HepG2 (cell line): ENCODE measurements at regions not wholly inside any gene's neighbourhood (a gene's known extent, or its start where the extent isn't known, plus 50 kb on each side); places are given as distances from the start of the nearest gene placed in this dataset.

Experiments
- ATAC-seq: fragments of 200-7000 bp; cut with Tn5 transposase; 3 replicates; pipeline ENCODE4 v1.9.1; 2020; ENCODE audit warnings: mild to moderate bottlenecking, moderate library complexity
- BruUV-seq: library from RNA; stranded (reverse); fragments of 400-500 nt; replicated peaks from 2 replicates; lab custom pipeline; 2021; lab: Mats Ljungman, UMichigan
- CTCF ChIA-PET: fragments of 300-600 bp; formaldehyde crosslinking; extraction: SDS; loops from one replicate; lab custom pipeline; 2021; ENCODE audit warnings: low total read pairs, inconsistent platforms, low intra/inter-chr PET ratio; lab: Yijun Ruan, JAX
- POLR2A ChIA-PET: fragments of 350-600 bp; sonication (Branson Sonifier 250); formaldehyde crosslinking; loops from one replicate; lab custom pipeline; 2020; ENCODE audit warnings: antibody characterized with exemption, inconsistent platforms; lab: Yijun Ruan, JAX
- DNase-seq: peaks from one replicate; pipeline ENCODE4 v3.0.0-alpha.2; 2015; ENCODE audit warnings: low spot score
- FAIRE-seq: peaks from 3 replicates; lab custom pipeline; 2011; peaks lifted over from hg19 to GRCh38; lab: Jason Lieb, UNC
- H2AFZ ChIP-seq: one replicate; pipeline ENCODE4 v1.6.1; 2011; ENCODE audit warnings: low read length, inconsistent platforms
- H3K27ac ChIP-seq: fragments of 300-600 bp; 3 replicates; pipeline ENCODE4 v1.8.0; 2011; ENCODE audit warnings: mixed run types, mild to moderate bottlenecking, mixed read lengths, low read length, inconsistent platforms; ENCODE audit not compliant: insufficient read depth; ENCODE audit errors: extremely low read length
- H3K27me3 ChIP-seq, 2 experiments: fragments of 200-600 bp in 1 of 2; 2 replicates in 1 of 2; 3 replicates in 1 of 2; pipeline versions ENCODE4 v1.6.0 to v1.8.0; 2011; ENCODE audit warnings: low read length in 2 of 2, mild to moderate bottlenecking in 2 of 2, moderate library complexity in 2 of 2, inconsistent platforms in 1 of 2; ENCODE audit not compliant: insufficient read depth in 2 of 2, control insufficient read depth in 1 of 2
- H3K36me3 ChIP-seq, 2 experiments: fragments of 200-600 bp in 1 of 2; replicated peaks in 1 of 2; 2 replicates in 1 of 2; 3 replicates in 1 of 2; pipeline versions ENCODE4 v1.5.1 to v1.8.0; 2011; ENCODE audit warnings: low read length in 2 of 2, inconsistent platforms in 1 of 2; ENCODE audit not compliant: insufficient read depth in 2 of 2, control insufficient read depth in 1 of 2
- H3K4me1 ChIP-seq: 2 replicates; pipeline ENCODE4 v1.5.1; 2012; ENCODE audit warnings: low read length, inconsistent platforms; ENCODE audit not compliant: insufficient read depth
- H3K4me2 ChIP-seq: 2 replicates; pipeline ENCODE4 v1.6.0; 2011; ENCODE audit warnings: low read depth, low read length, inconsistent platforms
- H3K4me3 ChIP-seq, 3 experiments: fragments of 200-600 bp in 1 of 3; sonication (generic), shearing (Covaris generic) in 1 of 3; replicated peaks in 1 of 3; 2 replicates each; pipeline ENCODE4 v1.5.1; 2011 to 2016; ENCODE audit warnings: low read length in 3 of 3, inconsistent platforms in 2 of 3, low read depth in 2 of 3, mild to moderate bottlenecking in 2 of 3, control low read depth in 1 of 3, mixed read lengths in 1 of 3; ENCODE audit not compliant: insufficient read depth in 1 of 3
- H3K79me2 ChIP-seq: one replicate; pipeline ENCODE4 v1.6.1; 2011; ENCODE audit warnings: low read length, inconsistent platforms; ENCODE audit not compliant: insufficient read depth
- H3K9ac ChIP-seq: 2 replicates; pipeline ENCODE4 v1.6.0; 2011; ENCODE audit warnings: mild to moderate bottlenecking, low read depth, low read length, inconsistent platforms; ENCODE audit not compliant: insufficient read depth
- H3K9me3 ChIP-seq: 2 replicates; pipeline ENCODE4 v1.5.1; 2012; ENCODE audit warnings: mild to moderate bottlenecking, low read length
- H4K20me1 ChIP-seq: 2 replicates; pipeline ENCODE4 v1.6.0; 2011; ENCODE audit warnings: inconsistent platforms, mild to moderate bottlenecking, low read length, moderate library complexity; ENCODE audit not compliant: insufficient read depth
- ADNP ChIP-seq: sonication (generic); formaldehyde crosslinking; IDR thresholded peaks from 2 replicates; pipeline ENCODE4 v1.4.0; 2020; ENCODE audit warnings: missing genetic modification reagents
- JUND ChIP-seq: sonication (generic); formaldehyde crosslinking; IDR thresholded peaks from 2 replicates; pipeline ENCODE4 v1.8.0; 2022; ENCODE audit warnings: mild to moderate bottlenecking, missing genetic modification reagents
- KDM4B ChIP-seq: sonication (generic); formaldehyde crosslinking; IDR thresholded peaks from 2 replicates; pipeline ENCODE4 v1.4.0; 2020; ENCODE audit warnings: missing genetic modification reagents
- WGBS: methylation state at CpG from one replicate; pipeline ENCODE4 v1.1.6; 2017; ENCODE audit warnings: low lambda C conversion rate; 5-methylcytosine and 5-hydroxymethylcytosine counted together
- in situ Hi-C: cut with HindIII; loops from 2 replicates; pipeline ENCODE4 v1.10.0; 2017; ENCODE audit warnings: low pct_unique_long_range_greater_than_20kb; ENCODE audit not compliant: extremely low pct_ligation_motif_present
- intact Hi-C: fragments of 100-400 bp; cut with micrococcal nuclease; formaldehyde crosslinking; loops from one replicate; pipeline ENCODE4 v1.10.0; 2022; ENCODE audit not compliant: unreplicated experiment
- TF ChIP-seq, protein P1 (sequence below): IDR thresholded peaks from 2 replicates; pipeline ENCODE4 v1.6.1; 2016; ENCODE audit warnings: low read depth, missing genetic modification reagents, missing compliant biosample characterization
- TF ChIP-seq, protein P2 (sequence below): sonication (generic); formaldehyde crosslinking; conservative IDR thresholded peaks from 2 replicates; pipeline ENCODE4 v1.4.0; 2020; ENCODE audit warnings: missing genetic modification reagents
- TF ChIP-seq, protein P3 (sequence below): sonication (generic); formaldehyde crosslinking; IDR thresholded peaks from 2 replicates; pipeline ENCODE4 v1.4.0; 2020; ENCODE audit warnings: mild to moderate bottlenecking, missing genetic modification reagents, borderline replicate concordance
- TF ChIP-seq, protein P4 (sequence below): sonication (generic); formaldehyde crosslinking; IDR thresholded peaks from 2 replicates; pipeline ENCODE4 v1.5.0; 2020; ENCODE audit warnings: missing genetic modification reagents

DNA sequence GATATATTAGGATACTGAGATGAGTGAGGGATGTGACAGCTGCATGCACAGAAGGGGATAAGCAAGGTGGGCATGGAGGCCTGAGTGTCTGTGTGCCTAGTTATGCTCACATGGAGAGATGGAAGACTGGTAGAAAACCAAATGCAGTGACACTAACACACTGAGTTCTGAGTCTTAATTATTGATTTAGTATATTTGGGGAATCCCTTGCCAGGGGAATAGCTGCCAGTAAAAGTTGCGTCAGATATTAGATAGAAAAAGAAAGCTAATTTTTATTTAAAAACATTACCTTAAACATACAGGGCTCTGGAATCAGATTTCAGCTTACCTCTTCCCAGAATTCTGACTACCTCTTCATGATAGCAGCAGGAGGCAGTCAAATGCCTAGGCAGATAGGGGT lies 620.5 kb downstream of the METTL15 start (continued):
- TF ChIP-seq, protein P1, sequence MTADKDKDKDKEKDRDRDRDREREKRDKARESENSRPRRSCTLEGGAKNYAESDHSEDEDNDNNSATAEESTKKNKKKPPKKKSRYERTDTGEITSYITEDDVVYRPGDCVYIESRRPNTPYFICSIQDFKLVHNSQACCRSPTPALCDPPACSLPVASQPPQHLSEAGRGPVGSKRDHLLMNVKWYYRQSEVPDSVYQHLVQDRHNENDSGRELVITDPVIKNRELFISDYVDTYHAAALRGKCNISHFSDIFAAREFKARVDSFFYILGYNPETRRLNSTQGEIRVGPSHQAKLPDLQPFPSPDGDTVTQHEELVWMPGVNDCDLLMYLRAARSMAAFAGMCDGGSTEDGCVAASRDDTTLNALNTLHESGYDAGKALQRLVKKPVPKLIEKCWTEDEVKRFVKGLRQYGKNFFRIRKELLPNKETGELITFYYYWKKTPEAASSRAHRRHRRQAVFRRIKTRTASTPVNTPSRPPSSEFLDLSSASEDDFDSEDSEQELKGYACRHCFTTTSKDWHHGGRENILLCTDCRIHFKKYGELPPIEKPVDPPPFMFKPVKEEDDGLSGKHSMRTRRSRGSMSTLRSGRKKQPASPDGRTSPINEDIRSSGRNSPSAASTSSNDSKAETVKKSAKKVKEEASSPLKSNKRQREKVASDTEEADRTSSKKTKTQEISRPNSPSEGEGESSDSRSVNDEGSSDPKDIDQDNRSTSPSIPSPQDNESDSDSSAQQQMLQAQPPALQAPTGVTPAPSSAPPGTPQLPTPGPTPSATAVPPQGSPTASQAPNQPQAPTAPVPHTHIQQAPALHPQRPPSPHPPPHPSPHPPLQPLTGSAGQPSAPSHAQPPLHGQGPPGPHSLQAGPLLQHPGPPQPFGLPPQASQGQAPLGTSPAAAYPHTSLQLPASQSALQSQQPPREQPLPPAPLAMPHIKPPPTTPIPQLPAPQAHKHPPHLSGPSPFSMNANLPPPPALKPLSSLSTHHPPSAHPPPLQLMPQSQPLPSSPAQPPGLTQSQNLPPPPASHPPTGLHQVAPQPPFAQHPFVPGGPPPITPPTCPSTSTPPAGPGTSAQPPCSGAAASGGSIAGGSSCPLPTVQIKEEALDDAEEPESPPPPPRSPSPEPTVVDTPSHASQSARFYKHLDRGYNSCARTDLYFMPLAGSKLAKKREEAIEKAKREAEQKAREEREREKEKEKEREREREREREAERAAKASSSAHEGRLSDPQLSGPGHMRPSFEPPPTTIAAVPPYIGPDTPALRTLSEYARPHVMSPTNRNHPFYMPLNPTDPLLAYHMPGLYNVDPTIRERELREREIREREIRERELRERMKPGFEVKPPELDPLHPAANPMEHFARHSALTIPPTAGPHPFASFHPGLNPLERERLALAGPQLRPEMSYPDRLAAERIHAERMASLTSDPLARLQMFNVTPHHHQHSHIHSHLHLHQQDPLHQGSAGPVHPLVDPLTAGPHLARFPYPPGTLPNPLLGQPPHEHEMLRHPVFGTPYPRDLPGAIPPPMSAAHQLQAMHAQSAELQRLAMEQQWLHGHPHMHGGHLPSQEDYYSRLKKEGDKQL (CRISPR knock-in tag): no peak
- no peak for TF ChIP-seq ADNP (CRISPR knock-in tag)
- TF ChIP-seq, protein P2, sequence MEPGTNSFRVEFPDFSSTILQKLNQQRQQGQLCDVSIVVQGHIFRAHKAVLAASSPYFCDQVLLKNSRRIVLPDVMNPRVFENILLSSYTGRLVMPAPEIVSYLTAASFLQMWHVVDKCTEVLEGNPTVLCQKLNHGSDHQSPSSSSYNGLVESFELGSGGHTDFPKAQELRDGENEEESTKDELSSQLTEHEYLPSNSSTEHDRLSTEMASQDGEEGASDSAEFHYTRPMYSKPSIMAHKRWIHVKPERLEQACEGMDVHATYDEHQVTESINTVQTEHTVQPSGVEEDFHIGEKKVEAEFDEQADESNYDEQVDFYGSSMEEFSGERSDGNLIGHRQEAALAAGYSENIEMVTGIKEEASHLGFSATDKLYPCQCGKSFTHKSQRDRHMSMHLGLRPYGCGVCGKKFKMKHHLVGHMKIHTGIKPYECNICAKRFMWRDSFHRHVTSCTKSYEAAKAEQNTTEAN (CRISPR knock-in tag): no peak
- TF ChIP-seq KDM4B (CRISPR knock-in tag): no peak
- TF ChIP-seq JUND (CRISPR knock-in tag): no peak
- TF ChIP-seq, all 625 proteins: peak for 0

DNA sequence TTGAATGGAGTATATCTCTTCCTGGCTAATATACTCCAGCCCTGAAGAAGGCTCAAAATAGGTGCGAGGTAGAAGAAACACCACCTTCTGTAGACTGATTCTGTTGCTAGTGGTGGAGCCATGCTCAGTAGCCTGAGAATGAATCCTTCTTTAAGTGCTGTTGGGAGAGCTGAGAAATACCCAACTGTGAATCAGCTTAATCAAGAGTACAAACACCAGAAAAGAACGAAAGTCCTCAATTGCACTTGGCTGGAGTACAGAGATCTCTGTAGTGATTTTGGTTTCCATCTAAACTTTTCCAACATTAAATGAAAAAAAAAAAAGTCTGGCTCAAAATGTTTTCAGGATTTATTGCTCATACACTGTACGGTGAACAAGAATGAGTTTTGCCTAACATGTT lies 619.1 kb downstream of the METTL15 start:
- Histone ChIP-seq H3K36me3 (no peaks in the 10 kb centered on the region), H3K4me1 (no peaks in the 10 kb centered on the region), H3K9me3 (no peaks in the 10 kb centered on the region), H3K79me2 (no peaks in the 10 kb centered on the region), H2AFZ (no peak overlapping the region)
- intact Hi-C loops: no loop called here
- 22% methylated on average over 3 of the region's 3 CpGs for WGBS
- CTCF ChIA-PET: no interaction called here
- no peak for TF ChIP-seq ADNP (CRISPR knock-in tag)
- TF ChIP-seq, protein P3, sequence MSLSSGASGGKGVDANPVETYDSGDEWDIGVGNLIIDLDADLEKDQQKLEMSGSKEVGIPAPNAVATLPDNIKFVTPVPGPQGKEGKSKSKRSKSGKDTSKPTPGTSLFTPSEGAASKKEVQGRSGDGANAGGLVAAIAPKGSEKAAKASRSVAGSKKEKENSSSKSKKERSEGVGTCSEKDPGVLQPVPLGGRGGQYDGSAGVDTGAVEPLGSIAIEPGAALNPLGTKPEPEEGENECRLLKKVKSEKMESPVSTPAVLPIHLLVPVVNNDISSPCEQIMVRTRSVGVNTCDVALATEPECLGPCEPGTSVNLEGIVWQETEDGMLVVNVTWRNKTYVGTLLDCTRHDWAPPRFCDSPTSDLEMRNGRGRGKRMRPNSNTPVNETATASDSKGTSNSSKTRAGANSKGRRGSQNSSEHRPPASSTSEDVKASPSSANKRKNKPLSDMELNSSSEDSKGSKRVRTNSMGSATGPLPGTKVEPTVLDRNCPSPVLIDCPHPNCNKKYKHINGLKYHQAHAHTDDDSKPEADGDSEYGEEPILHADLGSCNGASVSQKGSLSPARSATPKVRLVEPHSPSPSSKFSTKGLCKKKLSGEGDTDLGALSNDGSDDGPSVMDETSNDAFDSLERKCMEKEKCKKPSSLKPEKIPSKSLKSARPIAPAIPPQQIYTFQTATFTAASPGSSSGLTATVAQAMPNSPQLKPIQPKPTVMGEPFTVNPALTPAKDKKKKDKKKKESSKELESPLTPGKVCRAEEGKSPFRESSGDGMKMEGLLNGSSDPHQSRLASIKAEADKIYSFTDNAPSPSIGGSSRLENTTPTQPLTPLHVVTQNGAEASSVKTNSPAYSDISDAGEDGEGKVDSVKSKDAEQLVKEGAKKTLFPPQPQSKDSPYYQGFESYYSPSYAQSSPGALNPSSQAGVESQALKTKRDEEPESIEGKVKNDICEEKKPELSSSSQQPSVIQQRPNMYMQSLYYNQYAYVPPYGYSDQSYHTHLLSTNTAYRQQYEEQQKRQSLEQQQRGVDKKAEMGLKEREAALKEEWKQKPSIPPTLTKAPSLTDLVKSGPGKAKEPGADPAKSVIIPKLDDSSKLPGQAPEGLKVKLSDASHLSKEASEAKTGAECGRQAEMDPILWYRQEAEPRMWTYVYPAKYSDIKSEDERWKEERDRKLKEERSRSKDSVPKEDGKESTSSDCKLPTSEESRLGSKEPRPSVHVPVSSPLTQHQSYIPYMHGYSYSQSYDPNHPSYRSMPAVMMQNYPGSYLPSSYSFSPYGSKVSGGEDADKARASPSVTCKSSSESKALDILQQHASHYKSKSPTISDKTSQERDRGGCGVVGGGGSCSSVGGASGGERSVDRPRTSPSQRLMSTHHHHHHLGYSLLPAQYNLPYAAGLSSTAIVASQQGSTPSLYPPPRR (CRISPR knock-in tag): no peak
- TF ChIP-seq, protein P4, sequence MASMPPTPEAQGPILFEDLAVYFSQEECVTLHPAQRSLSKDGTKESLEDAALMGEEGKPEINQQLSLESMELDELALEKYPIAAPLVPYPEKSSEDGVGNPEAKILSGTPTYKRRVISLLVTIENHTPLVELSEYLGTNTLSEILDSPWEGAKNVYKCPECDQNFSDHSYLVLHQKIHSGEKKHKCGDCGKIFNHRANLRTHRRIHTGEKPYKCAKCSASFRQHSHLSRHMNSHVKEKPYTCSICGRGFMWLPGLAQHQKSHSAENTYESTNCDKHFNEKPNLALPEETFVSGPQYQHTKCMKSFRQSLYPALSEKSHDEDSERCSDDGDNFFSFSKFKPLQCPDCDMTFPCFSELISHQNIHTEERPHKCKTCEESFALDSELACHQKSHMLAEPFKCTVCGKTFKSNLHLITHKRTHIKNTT (CRISPR knock-in tag): no peak
- TF ChIP-seq, all 625 proteins: peak for 0
- H3K9ac ChIP-seq: no peak overlapping the region
- FAIRE-seq (no peak), ATAC-seq (no peak), DNase-seq (no peak)
- BruUV-seq: no TSS peak
- H4K20me1 ChIP-seq: no peaks in the 10 kb centered on the region
- POLR2A ChIA-PET: no interaction called here
- H3K27me3 ChIP-seq: no peaks in the 10 kb centered on the region
- in situ Hi-C loops: no loop called here
- H3K4me3 ChIP-seq: no peak overlapping the region
- no peak overlapping the region for H3K4me2 ChIP-seq
- no peak overlapping the region for H3K27ac ChIP-seq
